LHCN-M2 (cell line): ENCODE measurements at regions not wholly inside any gene's neighbourhood (a gene's known extent, or its start where the extent isn't known, plus 50 kb on each side); places are given as distances from the start of the nearest gene placed in this dataset.
"Not testable (repeated sequence)": the region's sequence is repeated elsewhere in the genome, so short reads cannot be mapped to it uniquely, and the experiment has no call there.

ENCODE experiments used
- DNase-seq: peaks from one replicate; pipeline ENCODE4 v3.0.0-alpha.2; 2012; ENCODE audit warnings: low read depth

- DNase-seq = no peak
These were observed 251.5 kb upstream of the FBXO33 start for GRCh38 chr14:39683691-39684260.

GRCh38 chr14:39682582-39682981 is 250.3 kb upstream of the FBXO33 start:
- DNase-seq = no peak

DNA sequence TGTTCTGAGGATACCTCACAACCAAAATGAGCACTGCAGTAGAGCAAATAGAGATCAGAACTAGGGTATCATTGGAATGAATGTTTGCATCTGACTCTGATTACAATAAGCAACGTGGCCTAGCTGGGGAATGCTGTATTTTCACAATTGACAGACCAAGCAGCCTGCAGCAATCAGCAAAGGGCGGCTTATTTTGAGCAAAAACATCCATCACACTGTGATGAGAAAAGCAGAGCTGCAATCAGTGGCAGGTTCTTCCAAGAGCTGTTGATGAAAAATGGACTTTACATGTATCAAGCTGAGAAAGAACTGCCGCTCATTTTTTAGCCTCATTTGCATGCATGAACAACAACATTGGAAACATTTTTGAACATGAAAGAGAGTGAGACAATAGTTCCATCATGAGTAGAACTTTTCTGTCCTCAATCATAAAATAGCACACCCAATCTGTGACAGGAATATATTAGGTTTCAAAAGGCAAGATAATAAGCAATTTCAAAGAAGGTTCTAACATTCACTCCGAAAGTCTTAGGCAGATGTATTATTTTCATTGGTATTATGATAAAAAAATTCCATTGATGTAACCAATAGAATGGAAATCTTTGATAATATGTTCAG is 249.7 kb upstream of the FBXO33 start:
- DNase-seq = no peak

DNA sequence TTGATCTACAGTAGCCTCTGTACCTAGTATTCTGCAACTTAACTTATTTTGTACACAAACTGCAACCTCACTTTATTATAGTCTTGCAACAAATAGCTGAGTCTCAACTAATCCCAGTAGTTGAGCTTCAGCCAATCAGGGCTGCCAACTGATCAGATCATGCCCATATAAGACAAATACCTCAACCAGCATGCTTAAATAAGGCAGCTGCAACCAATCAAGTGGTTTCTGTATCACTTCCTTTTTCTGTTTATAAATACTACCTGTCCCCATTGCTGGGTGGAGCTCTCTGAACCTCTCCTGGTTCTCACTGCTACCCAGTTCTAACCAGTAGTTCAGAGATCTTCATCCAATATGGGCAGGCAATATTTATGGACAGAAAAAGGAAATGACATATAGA is 248.5 kb upstream of the FBXO33 start:
- DNase-seq = no peak

- no peak for DNase-seq
These were observed 241.5 kb upstream of the FBXO33 start for GRCh38 chr14:39673734-39674133.

GRCh38 chr14:39673270-39673711 is 241.1 kb upstream of the FBXO33 start:
- no peak for DNase-seq

DNA sequence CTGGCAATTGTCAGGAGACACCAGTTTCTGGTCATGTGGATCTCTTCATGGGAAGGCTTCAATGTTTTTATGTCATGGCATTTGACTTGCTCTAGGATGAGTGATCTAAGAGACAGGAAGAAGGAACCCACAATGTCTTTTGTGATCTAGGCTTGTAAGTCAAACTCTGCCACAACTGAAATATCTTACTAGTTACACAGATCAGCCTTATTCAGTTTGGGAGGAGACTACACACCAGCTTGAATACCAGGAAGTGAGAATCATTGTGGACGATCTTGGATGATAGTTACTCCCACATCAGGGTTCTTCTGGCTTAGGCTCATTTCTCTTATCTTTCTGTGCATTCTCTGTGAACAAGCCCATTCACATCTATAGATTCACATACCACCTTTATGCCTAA is 236.2 kb upstream of the FBXO33 start:
- no peak for DNase-seq

DNA sequence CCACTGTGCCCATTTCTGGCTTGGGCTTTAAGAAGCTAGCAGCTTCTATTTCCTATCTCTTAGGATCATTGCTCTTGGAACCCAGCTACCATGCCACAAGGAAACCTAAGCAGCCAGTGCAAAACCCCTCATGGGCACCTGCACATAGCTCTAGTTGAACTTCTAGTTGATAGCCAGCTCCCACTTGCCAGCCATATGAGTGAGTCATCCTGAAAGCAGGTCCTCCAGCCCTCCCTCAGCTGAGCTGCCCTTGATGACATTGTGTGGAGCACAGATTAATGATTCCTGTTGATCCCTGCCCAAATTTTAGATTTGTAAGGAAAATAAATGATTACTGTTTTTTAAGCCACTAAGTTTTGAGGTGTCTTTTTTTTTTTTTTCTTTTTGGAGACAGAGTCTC is 234.2 kb upstream of the FBXO33 start:
- no peak for DNase-seq

DNA sequence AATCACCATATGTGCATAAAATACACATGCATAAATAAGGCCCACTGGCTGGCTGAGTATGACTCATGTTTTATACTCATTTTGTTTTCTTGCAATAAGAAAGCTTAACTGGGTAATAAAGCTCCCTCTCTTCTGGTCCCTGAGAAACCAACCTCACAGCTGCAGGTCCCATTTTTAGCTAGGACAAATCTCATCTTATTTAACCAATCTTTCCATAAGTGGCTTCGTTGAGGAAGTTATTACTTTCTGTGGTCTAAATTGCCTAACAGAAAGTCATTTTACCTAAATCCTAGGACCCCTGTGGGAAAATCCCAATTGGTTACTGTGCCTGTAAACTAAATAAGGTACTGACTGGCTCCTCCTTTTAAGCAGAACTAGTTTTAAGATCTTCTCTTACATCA is 232.8 kb upstream of the FBXO33 start:
- DNase-seq = no peak

GRCh38 chr14:39664646-39665045 is 232.4 kb upstream of the FBXO33 start:
- no peak for DNase-seq

- no peak for DNase-seq
These were observed 209.0 kb upstream of the FBXO33 start for GRCh38 chr14:39641224-39641623.

DNA sequence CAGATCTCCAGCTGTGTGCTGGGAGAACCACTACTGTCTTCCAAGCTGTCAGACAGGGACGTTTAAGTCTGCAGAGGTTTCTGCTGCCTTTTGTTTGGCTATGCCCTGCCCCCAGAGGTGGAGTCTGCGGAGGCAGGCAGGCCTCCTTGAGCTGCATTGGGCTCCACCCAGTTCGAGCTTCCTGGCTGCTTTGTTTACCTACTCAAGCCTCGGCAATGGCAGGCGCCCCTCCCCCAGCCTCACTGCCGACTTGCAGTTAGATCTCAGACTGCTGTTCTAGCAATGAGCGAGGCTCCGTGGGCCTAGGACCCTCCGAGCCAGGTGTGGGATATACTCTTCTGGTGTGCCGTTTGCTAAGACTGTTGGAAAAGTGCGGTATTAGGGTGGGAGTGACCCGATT is 206.8 kb upstream of the FBXO33 start:
- DNase-seq = not testable (repeated sequence)

DNA sequence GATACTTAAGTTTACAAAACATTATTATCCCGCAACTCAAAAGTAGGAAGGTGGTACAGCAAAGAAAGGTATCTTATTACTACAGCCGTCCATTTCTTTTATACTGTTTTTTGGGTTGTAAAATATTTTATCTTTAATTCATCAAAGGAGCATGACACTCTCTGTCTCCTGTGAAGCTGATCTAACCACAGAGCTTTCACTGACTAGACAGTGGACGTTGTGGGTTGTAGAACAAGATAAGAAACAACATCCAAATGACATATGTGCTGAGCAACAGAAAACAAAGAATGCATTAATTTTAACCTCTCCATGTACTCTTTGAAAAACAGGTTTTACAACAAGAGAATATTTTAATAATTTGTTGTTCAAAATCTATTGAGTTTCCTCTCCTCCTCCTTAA is 195.9 kb upstream of the FBXO33 start:
- no peak for DNase-seq

- no peak for DNase-seq
These were observed 194.7 kb upstream of the FBXO33 start for GRCh38 chr14:39626589-39627576.

DNA sequence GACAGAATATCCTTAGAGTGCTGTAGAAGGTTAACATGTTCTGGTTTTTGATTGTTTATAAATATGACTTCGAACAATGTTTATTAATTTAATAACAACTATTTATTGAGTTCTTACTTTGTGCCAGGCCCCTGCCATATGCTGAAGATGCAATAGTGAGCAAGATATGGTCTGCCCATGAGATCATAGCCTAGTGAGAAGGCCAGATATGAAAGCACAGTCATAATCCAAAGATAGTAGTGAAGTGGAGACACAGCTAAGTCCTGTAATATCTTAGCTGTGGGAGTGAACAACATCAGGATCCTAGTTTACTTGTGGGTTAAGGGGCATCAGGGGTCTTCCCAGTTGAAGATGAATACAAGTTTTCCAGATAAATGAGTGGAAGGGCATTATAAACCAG is 189.4 kb upstream of the FBXO33 start:
- DNase-seq = no peak

DNA sequence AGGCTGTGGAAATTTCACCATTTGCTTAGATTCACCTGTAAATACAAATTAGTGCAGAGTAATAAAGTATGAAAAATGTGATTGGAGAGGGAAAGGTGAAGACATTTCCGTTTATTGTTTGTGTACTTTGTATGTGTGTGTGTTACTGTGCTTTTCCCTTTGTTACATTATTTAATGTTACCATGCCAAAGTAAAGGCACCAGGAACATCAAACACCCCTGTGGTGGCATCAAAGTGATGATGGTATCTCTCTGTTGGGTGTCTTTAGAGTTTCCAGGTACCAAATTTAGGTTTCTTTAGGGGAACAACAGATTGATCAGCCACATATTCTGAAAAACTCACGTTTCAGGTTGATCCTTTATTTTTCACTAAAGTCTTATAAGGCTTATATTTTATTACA is 189.0 kb upstream of the FBXO33 start:
- DNase-seq = no peak

- no peak for DNase-seq
These were observed 185.3 kb upstream of the FBXO33 start for GRCh38 chr14:39617537-39617936.

DNA sequence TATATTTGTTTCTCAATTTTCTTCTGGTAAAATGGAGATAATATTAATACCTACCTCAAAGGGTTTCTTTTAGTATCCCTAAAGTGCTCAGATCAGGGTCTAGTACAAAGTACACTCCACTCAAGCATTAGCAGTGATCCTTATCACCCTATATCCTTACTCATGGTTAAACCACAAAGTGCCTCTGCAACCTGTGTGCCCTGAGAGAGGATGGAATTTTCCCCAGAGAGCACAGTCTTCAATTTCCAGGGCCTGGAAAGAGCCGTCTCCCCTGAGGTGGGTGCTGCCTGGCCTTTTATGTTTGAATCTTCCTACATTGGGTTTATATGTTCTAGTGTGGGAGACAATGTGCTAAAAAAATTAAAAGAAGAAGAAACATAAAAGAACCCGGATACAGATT is 183.1 kb upstream of the FBXO33 start:
- no peak for DNase-seq

- DNase-seq = no peak
These were observed 182.2 kb upstream of the FBXO33 start for GRCh38 chr14:39614297-39614923.

DNA sequence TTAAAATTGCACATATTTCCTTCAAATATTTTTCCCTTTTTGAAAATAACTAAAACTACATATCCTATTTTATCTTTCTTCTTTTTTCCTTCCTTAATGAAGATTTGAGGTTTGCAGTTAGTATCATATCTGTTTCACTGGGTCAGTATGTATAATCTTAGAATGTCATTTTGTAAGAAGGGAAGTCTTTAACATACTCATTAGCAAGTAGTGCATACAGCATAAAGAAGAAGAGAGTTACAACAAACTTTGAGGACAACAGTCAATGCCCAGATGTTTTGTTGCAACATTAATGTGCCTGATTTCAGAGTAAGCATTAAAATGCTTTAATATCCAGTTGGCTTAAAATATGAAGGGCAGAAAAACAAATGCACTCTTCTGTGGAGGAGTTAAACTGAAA is 176.9 kb upstream of the FBXO33 start:
- DNase-seq = no peak

- DNase-seq = no peak
These were observed 175.7 kb upstream of the FBXO33 start for GRCh38 chr14:39607978-39608377.

GRCh38 chr14:39603942-39604341 is 171.7 kb upstream of the FBXO33 start:
- DNase-seq = no peak
